PC-3 (cell line): ENCODE measurements at regions not wholly inside any gene's neighbourhood (a gene's known extent, or its start where the extent isn't known, plus 50 kb on each side); places are given as distances from the start of the nearest gene placed in this dataset.

Source experiments
- ATAC-seq: fragments of 200-7000 bp; cut with Tn5 transposase; 2 replicates; pipeline ENCODE4 v1.9.1; 2020; ENCODE audit warnings: mild to moderate bottlenecking, moderate library complexity
- BruUV-seq: library from RNA; stranded (reverse); fragments of 400-500 nt; replicated peaks from 2 replicates; lab custom pipeline; 2021; lab: Mats Ljungman, UMichigan
- CTCF ChIA-PET: fragments of 300-600 bp; sonication (Branson Sonifier 250); formaldehyde crosslinking; loops from one replicate; lab custom pipeline; 2022; ENCODE audit warnings: antibody characterized with exemption; lab: Charles Lee
- POLR2A ChIA-PET: fragments of 300-600 bp; sonication (Branson Sonifier 250); formaldehyde crosslinking; loops from one replicate; lab custom pipeline; 2022; ENCODE audit warnings: antibody characterized with exemption; ENCODE audit not compliant: unreplicated experiment; lab: Charles Lee
- DNase-seq: peaks from one replicate; pipeline ENCODE4 v3.0.0-alpha.2; 2015
- H2AFZ ChIP-seq: fragments of 300-600 bp; sonication (generic); 2 replicates; pipeline ENCODE4 v1.6.0; 2016; ENCODE audit warnings: antibody characterized with exemption, low read length
- H3F3A ChIP-seq: fragments of 300-600 bp; sonication (generic); one replicate; pipeline ENCODE4 v1.6.0; 2017; ENCODE audit warnings: antibody characterized with exemption, low read length, control low read depth, mild to moderate bottlenecking; ENCODE audit not compliant: unreplicated experiment
- H3K27ac ChIP-seq: fragments of 300-600 bp; sonication (generic); 2 replicates; pipeline ENCODE4 v1.5.1; 2016; ENCODE audit warnings: mild to moderate bottlenecking, low read length
- H3K27me3 ChIP-seq: fragments of 300-600 bp; sonication (generic); 2 replicates; pipeline ENCODE4 v1.6.1; 2016; ENCODE audit warnings: low read length, mixed read lengths
- H3K36me3 ChIP-seq: fragments of 300-600 bp; sonication (generic); 2 replicates; pipeline ENCODE4 v1.6.1; 2016; ENCODE audit warnings: low read depth, mixed run types, low read length, mixed read lengths
- H3K4me1 ChIP-seq: fragments of 300-600 bp; sonication (generic); 2 replicates; pipeline ENCODE4 v1.5.1; 2016; ENCODE audit warnings: low read length; ENCODE audit not compliant: insufficient read depth
- H3K4me2 ChIP-seq: fragments of 300-600 bp; sonication (generic); 2 replicates; pipeline ENCODE4 v1.6.0; 2016; ENCODE audit warnings: low read length
- H3K4me3 ChIP-seq: fragments of 300-600 bp; sonication (generic); 2 replicates; pipeline ENCODE4 v1.5.1; 2016; ENCODE audit warnings: mild to moderate bottlenecking, low read length, mixed read lengths
- H3K79me2 ChIP-seq: fragments of 300-600 bp; sonication (generic); 2 replicates; pipeline ENCODE4 v1.6.1; 2017; ENCODE audit warnings: low read length, mixed read lengths
- H3K9ac ChIP-seq: fragments of 300-600 bp; sonication (generic); 2 replicates; pipeline ENCODE4 v1.6.0; 2016; ENCODE audit warnings: mild to moderate bottlenecking, low read length
- H3K9me2 ChIP-seq: fragments of 300-600 bp; sonication (generic); replicated peaks from 2 replicates; pipeline ENCODE4 v1.6.1; 2016; ENCODE audit warnings: mixed run types, low read length, mixed read lengths
- H3K9me3 ChIP-seq: fragments of 300-600 bp; sonication (generic); 2 replicates; pipeline ENCODE4 v1.6.1; 2016; ENCODE audit warnings: low read length, mixed read lengths
- H4K20me1 ChIP-seq: fragments of 300-600 bp; sonication (generic); 2 replicates; pipeline ENCODE4 v1.6.1; 2016; ENCODE audit warnings: low read length, mixed read lengths
- EZH2 ChIP-seq: fragments of 300-600 bp; sonication (generic); IDR thresholded peaks from one replicate; pipeline ENCODE4 v1.6.1; 2017; ENCODE audit warnings: antibody characterized with exemption, mild to moderate bottlenecking, low read length; ENCODE audit not compliant: unreplicated experiment
- EZH2phosphoT487 ChIP-seq: fragments of 300-600 bp; sonication (generic); IDR thresholded peaks from 2 replicates; pipeline ENCODE4 v1.6.1; 2018; ENCODE audit warnings: mild to moderate bottlenecking, antibody characterized with exemption, low read length, borderline replicate concordance
- intact Hi-C: fragments of 100-400 bp; cut with micrococcal nuclease; formaldehyde crosslinking; loops from 2 replicates; pipeline ENCODE4 v1.9.0; 2023
- TF ChIP-seq, protein P1 (sequence below): fragments of 300-600 bp; sonication (generic); conservative IDR thresholded peaks from 2 replicates; pipeline ENCODE4 v1.5.1; 2017; ENCODE audit warnings: antibody characterized with exemption, low read depth, mild to moderate bottlenecking, low read length

- Histone ChIP-seq H3F3A (peaks cover 4% of the 10 kb centered on the region), H3K4me2 (no peak overlapping the region), H3K4me3 (no peak overlapping the region), H3K79me2 (no peaks in the 10 kb centered on the region), H3K4me1 (peaks cover 37% of the 10 kb centered on the region), H4K20me1 (no peaks in the 10 kb centered on the region), H2AFZ (no peak overlapping the region), H3K27me3 (no peaks in the 10 kb centered on the region), H3K9me3 (no peaks in the 10 kb centered on the region), H3K9ac (no peak overlapping the region), H3K27ac (peak overlapping the region; percentile 6; the same call in 1 of the 2 replicates), H3K9me2 (no peaks in the 10 kb centered on the region), H3K36me3 (no peaks in the 10 kb centered on the region)
- no peak for ATAC-seq
- POLR2A ChIA-PET: no interaction called here
- TF ChIP-seq EZH2phosphoT487 (no peak), EZH2 (no peak)
- TF ChIP-seq, protein P1, sequence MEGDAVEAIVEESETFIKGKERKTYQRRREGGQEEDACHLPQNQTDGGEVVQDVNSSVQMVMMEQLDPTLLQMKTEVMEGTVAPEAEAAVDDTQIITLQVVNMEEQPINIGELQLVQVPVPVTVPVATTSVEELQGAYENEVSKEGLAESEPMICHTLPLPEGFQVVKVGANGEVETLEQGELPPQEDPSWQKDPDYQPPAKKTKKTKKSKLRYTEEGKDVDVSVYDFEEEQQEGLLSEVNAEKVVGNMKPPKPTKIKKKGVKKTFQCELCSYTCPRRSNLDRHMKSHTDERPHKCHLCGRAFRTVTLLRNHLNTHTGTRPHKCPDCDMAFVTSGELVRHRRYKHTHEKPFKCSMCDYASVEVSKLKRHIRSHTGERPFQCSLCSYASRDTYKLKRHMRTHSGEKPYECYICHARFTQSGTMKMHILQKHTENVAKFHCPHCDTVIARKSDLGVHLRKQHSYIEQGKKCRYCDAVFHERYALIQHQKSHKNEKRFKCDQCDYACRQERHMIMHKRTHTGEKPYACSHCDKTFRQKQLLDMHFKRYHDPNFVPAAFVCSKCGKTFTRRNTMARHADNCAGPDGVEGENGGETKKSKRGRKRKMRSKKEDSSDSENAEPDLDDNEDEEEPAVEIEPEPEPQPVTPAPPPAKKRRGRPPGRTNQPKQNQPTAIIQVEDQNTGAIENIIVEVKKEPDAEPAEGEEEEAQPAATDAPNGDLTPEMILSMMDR: no peak
- DNase-seq: peak; percentile 31
- CTCF ChIA-PET: no interaction called here
- intact Hi-C loops: no loop called here
- BruUV-seq: no TSS peak
Measured at GRCh38 chr13:44317752-44318151, 55.9 kb upstream of the SERP2 start.

GRCh38 chr13:44318161-44318560 is 55.5 kb upstream of the SERP2 start:
- no peak for TF ChIP-seq EZH2phosphoT487
- TF ChIP-seq EZH2: no peak
- TF ChIP-seq, protein P1: no peak
- Histone ChIP-seq H3F3A (peaks cover 4% of the 10 kb centered on the region), H3K36me3 (no peaks in the 10 kb centered on the region), H3K27ac (peak overlapping the region; percentile 6; the same call in 1 of the 2 replicates), H3K79me2 (no peaks in the 10 kb centered on the region), H2AFZ (no peak overlapping the region), H4K20me1 (no peaks in the 10 kb centered on the region), H3K4me2 (no peak overlapping the region), H3K27me3 (no peaks in the 10 kb centered on the region), H3K9me2 (no peaks in the 10 kb centered on the region), H3K4me3 (no peak overlapping the region), H3K9me3 (no peaks in the 10 kb centered on the region), H3K9ac (no peak overlapping the region), H3K4me1 (peaks cover 39% of the 10 kb centered on the region)
- POLR2A ChIA-PET: no interaction called here
- intact Hi-C loops: no loop called here
- DNase-seq (no peak), ATAC-seq (no peak)
- CTCF ChIA-PET: no interaction called here
- no TSS peak for BruUV-seq

DNA sequence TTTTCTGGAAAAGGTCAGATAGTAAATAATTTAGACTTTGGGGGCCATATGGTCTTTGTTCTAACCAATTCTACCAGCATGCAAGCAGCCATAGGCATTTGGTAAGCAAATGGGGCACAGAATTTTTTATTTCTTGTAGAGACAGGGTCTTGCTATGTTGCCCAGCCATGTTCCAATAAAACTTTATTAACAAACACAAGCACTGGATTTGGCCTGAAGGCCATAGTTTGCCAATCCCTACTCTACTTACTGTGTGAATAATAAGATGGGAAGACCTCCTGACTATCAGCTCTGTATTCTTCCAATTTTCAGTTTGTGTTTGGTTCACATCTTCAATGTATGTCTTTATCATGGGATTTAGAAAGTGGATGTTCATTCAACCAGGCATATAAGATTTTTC is 53.0 kb upstream of the SERP2 start:
- ChIA-PET CTCF (no interaction called here), POLR2A (no interaction called here)
- Histone ChIP-seq H3K4me3 (no peak overlapping the region), H3K27ac (no peak overlapping the region), H3K9ac (no peak overlapping the region), H3K79me2 (no peaks in the 10 kb centered on the region), H4K20me1 (no peaks in the 10 kb centered on the region), H3K4me2 (no peak overlapping the region), H3K4me1 (peaks cover 25% of the 10 kb centered on the region), H3K27me3 (no peaks in the 10 kb centered on the region), H3K9me2 (no peaks in the 10 kb centered on the region), H3K9me3 (no peaks in the 10 kb centered on the region), H3F3A (no peaks in the 10 kb centered on the region), H2AFZ (no peak overlapping the region), H3K36me3 (no peaks in the 10 kb centered on the region)
- TF ChIP-seq, protein P1: no peak
- TF ChIP-seq EZH2phosphoT487 (no peak), EZH2 (no peak)
- intact Hi-C loops: no loop called here
- ATAC-seq (no peak), DNase-seq (no peak)
- no TSS peak for BruUV-seq
